ENCODE measurements at regions not wholly inside any gene's neighbourhood (a gene's known extent, or its start where the extent isn't known, plus 50 kb on each side); places are given as distances from the start of the nearest gene placed in this dataset.
"Not testable (repeated sequence)": the region's sequence is repeated elsewhere in the genome, so short reads cannot be mapped to it uniquely, and the experiment has no call there.

- DNase-seq: no peak
Measured at GRCh38 chr2:131754929-131755720, 227.4 kb downstream of the CCDC74A start.

- no peak for DNase-seq
Measured at GRCh38 chr2:131756141-131756907, 228.6 kb downstream of the CCDC74A start.

- not testable (repeated sequence) for DNase-seq
Measured at GRCh38 chr2:131758941-131759340, 231.3 kb downstream of the CCDC74A start.

- DNase-seq: not testable (repeated sequence)
Measured at GRCh38 chr2:131774955-131775555, 247.4 kb downstream of the CCDC74A start.

- not testable (repeated sequence) for DNase-seq
Measured at GRCh38 chr2:131775903-131776506, 248.3 kb downstream of the CCDC74A start.

GRCh38 chr2:131780446-131780845 is 252.8 kb downstream of the CCDC74A start:
- DNase-seq: not testable (repeated sequence)

GRCh38 chr2:131801210-131801744 is 273.6 kb downstream of the CCDC74A start:
- no peak for DNase-seq

- peak; percentile 75 for DNase-seq
Measured at GRCh38 chr2:131801745-131802350, 274.2 kb downstream of the CCDC74A start.

GRCh38 chr2:131802351-131802836 is 274.7 kb downstream of the CCDC74A start:
- peak; percentile 81 for DNase-seq

GRCh38 chr2:131803237-131803636 is 275.5 kb downstream of the CCDC74A start:
- not testable (repeated sequence) for DNase-seq

- not testable (repeated sequence) for DNase-seq
Measured at GRCh38 chr2:131812605-131813004, 284.9 kb downstream of the CCDC74A start.

GRCh38 chr2:131813378-131813777 is 285.7 kb downstream of the CCDC74A start:
- not testable (repeated sequence) for DNase-seq

- DNase-seq: not testable (repeated sequence)
Measured at GRCh38 chr2:131818267-131818973, 290.7 kb downstream of the CCDC74A start.

GRCh38 chr2:131822237-131822721 is 294.6 kb downstream of the CCDC74A start:
- DNase-seq: not testable (repeated sequence)

- DNase-seq: not testable (repeated sequence)
Measured at GRCh38 chr2:131823058-131823457, 295.4 kb downstream of the CCDC74A start.

GRCh38 chr2:131824986-131825385 is 297.3 kb downstream of the CCDC74A start:
- DNase-seq: not testable (repeated sequence)

GRCh38 chr2:131827481-131828163 is 299.9 kb downstream of the CCDC74A start:
- no peak for DNase-seq

- DNase-seq: no peak
Measured at GRCh38 chr2:131828164-131828561, 300.5 kb downstream of the CCDC74A start.

GRCh38 chr2:131828633-131829455 is 301.2 kb downstream of the CCDC74A start:
- not testable (repeated sequence) for DNase-seq

All from NCI-H82 (cell line).